GM19238 (cell line): ENCODE measurements at regions not wholly inside any gene's neighbourhood (a gene's known extent, or its start where the extent isn't known, plus 50 kb on each side); places are given as distances from the start of the nearest gene placed in this dataset.
"Not testable (repeated sequence)": the region's sequence is repeated elsewhere in the genome, so short reads cannot be mapped to it uniquely, and the experiment has no call there.

Experiments used
- DNase-seq: peaks from one replicate; pipeline ENCODE4 v3.0.0; 2011; ENCODE audit warnings: low spot score; ENCODE audit not compliant: insufficient read length

DNA sequence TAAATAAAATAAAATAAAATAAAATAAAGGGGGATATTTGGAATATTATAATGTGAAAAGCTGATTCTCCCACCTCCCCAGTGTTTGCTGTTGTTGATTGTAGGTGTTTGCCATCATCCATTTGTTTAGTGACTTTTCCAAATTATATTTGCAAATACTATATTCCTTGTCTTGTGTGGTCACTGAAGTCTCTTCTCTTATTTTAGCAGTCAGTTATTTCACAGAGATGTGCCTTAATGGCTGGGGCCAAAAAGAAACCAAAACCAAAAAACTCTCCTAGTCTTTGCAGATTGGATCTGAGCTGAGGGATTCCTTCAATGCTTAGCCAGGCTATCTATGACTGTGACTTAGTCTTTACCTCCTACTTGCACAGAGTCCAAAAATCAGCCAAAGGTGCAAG, 70.9 kb upstream of the ZNF169 start:
- DNase-seq = no peak

DNA sequence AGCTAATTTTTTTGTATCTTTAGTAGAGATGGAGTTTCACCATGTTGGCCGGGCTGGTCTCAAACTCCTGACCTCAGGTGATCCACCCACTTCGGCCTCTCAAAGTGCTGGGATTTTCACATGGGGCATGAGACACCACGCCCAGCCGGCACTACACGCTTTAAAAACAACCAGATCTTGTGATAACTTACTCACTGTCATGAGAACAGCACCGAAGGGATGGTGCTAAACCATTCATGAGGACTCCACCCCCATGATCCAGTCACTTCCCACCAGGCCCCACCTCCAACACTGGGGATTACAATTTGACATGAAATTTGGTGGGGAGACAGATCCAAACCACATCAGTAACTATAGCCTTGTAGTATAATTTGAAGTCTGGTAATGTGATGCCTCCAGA, 67.4 kb upstream of the ZNF169 start:
- DNase-seq = not testable (repeated sequence)

GRCh38 chr9:94198414-94198813, 60.7 kb upstream of the ZNF169 start:
- DNase-seq = no peak

DNA sequence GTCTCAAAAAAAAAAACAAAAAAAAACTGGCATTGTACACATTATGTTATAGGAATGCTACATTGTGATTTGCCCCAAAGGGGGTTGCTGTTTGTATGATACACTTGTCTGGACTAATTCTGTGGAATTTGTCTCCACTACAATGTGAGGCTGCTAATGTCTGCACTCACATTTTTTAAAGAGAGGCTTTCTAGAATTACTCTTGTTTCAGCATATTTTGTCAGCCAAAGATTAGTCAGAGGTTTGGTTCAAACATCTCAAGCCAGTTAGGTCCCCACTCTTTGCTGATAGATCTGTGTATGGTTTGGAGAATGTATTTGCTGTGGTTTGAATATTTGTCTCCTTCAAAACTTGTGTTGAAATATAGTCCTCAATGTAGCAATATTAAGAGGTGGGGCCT, 59.3 kb upstream of the ZNF169 start:
- DNase-seq = no peak

DNA sequence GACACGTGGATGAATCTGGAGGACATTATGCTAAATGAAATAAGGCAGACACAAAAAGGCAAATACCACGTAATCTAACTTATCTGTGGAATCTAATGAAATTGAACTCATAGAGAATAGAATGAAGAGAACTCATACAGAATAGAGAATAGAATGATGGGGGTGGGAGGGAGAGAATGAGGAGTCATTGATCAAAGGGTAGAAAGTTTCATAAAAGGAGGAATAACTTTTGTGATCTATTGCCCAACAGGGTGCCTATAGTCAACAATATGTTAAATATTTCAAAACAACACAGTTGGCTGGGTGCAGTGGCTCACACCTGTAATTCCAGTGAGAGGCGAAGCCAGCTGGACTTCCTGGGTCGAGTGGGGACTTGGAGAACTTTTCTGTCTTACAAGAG, 54.9 kb upstream of the ZNF169 start:
- DNase-seq = no peak

DNA sequence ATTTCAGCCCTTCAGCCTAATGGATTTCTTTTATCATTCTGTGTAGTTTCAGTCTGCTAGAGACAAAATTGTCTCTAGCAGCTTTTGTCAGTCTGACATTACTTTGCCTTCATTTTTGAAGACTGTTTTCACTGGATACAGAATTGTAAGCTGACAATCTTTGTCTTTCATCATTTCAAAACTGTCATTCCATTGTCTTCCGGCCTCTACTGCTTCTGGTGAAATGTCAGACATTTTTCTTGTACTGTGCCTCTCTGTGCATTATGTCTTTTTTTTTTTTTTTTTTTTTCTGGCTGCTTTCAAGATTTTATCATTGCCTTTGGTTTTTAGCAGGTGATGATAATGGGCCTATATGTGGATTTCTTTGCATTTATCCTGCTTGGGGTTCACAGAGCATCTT, 51.3 kb upstream of the ZNF169 start:
- no peak for DNase-seq
